Tibial nerve (tissue), 3 donors: ENCODE measurements at regions not wholly inside any gene's neighbourhood (a gene's known extent, or its start where the extent isn't known, plus 50 kb on each side); places are given as distances from the start of the nearest gene placed in this dataset.

ENCODE experiments used
- CTCF ChIP-seq, 5 experiments: fragments of 200-600 bp in 3 of 5; fragments of 450-650 bp in 2 of 5; sonication (generic) in 3 of 5; IDR thresholded peaks; one replicate each; pipeline ENCODE4 v1.5.1; 2016 to 2019; ENCODE audit warnings: antibody characterized with exemption in 5 of 5, mild to moderate bottlenecking in 3 of 5, moderate library complexity in 2 of 5
- POLR2A ChIP-seq, 2 donors: fragments of 450-650 bp; IDR thresholded peaks; one replicate each; pipeline ENCODE4 v1.6.1; 2017; ENCODE audit warnings: antibody characterized with exemption in 2 of 2, mild to moderate bottlenecking in 2 of 2, moderate library complexity in 2 of 2

DNA sequence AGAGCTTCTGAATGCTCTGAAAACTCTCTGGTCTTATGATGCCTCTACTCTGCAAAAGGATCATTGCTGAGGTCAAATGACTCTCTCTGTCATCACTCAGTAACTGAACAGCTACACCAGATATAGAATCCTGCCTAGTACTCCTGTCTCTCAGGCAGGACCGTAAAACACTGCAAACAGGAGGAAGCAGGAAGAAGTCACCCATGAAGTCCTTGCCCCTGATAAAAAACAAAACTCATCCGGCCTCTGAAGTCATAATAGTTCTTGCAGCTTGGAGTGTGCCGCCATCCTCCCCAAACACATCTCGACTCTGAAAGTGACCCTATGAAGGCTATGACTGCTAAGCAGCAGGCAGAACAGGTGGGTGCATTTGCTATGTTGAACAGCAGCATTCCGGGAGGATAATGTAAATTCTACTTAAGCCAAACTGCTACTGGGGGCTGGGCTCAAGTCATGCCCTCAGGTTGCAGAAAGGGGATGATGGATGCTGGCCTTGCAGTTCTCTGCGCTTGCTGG is 81.9 kb upstream of the FAM169A start:
- no peak for TF ChIP-seq POLR2A (IDR thresholded peaks at IDR 0.05)
- TF ChIP-seq CTCF (IDR thresholded peaks at IDR 0.05): no peak
